Hepatocyte (in vitro differentiated cells): ENCODE measurements at regions not wholly inside any gene's neighbourhood (a gene's known extent, or its start where the extent isn't known, plus 50 kb on each side); places are given as distances from the start of the nearest gene placed in this dataset.

Experiments used
- EZH2 ChIP-seq: fragments of 200-600 bp; sonication (generic); IDR thresholded peaks from 2 replicates; pipeline ENCODE4 v1.6.1; 2016; ENCODE audit warnings: antibody characterized with exemption, mild to moderate bottlenecking, borderline replicate concordance
- TF ChIP-seq, protein P1 (sequence below): fragments of 200-600 bp; sonication (generic); IDR thresholded peaks from 2 replicates; pipeline ENCODE4 v1.5.1; 2016; ENCODE audit warnings: antibody characterized with exemption, mild to moderate bottlenecking; ENCODE audit not compliant: poor library complexity

DNA sequence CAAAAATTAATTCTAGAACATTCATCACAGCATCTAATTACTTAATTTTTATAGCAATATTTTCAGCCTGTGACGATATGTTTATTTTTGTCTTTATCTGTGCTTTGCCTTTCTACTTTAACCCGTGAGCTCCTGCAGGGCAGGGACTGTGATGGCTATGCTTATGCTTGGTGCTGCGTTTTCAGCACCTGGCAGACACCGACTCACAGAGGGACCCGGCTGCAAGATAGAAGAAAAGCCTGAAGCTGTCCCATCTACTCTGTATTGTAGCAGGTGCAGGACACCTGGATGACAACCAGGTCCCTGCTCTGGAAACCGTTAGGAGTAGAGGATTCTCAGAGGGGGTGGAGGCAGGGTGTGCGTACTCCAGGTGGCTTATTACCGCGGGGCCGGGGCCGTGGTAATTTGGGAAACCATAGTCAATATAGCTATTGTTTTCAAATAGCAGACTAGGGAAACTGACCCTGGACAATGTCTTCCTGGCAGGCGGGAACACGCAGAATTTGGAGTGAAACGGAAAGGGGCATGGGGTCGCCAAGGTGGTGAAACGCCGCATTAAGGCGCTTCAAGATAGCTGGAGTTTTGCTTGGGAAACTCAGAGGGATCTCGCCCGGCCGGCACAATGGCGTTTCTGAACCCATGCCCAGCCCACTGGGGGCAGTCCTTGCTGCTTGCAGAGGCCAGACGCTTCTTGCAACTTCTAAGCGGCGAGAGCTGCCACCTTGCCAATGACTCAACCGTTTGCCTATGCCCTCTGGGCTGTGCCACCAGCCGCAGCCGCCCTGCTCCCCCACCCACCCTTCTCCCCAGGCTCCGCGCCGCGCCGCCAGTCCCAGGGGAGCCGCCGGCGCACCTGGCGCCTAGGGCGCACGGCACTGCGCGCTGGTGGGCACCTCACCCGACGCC is 140.1 kb upstream of the PALM2AKAP2 start:
- TF ChIP-seq, protein P1, sequence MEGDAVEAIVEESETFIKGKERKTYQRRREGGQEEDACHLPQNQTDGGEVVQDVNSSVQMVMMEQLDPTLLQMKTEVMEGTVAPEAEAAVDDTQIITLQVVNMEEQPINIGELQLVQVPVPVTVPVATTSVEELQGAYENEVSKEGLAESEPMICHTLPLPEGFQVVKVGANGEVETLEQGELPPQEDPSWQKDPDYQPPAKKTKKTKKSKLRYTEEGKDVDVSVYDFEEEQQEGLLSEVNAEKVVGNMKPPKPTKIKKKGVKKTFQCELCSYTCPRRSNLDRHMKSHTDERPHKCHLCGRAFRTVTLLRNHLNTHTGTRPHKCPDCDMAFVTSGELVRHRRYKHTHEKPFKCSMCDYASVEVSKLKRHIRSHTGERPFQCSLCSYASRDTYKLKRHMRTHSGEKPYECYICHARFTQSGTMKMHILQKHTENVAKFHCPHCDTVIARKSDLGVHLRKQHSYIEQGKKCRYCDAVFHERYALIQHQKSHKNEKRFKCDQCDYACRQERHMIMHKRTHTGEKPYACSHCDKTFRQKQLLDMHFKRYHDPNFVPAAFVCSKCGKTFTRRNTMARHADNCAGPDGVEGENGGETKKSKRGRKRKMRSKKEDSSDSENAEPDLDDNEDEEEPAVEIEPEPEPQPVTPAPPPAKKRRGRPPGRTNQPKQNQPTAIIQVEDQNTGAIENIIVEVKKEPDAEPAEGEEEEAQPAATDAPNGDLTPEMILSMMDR: no peak
- TF ChIP-seq EZH2: no peak
